ENCODE measurements at regions not wholly inside any gene's neighbourhood (a gene's known extent, or its start where the extent isn't known, plus 50 kb on each side); places are given as distances from the start of the nearest gene placed in this dataset.

GRCh38 chr15:91609966-91610365 is 243.5 kb upstream of the SLCO3A1 start:
- no peak for DNase-seq (ENCODE audit: low spot score)
- Histone ChIP-seq H3K9ac (no peak overlapping the region), H3K27me3 (no peaks in the 10 kb centered on the region), H2AFZ (replicated peaks) (peak overlapping the region; percentile 43), H3K4me2 (no peak overlapping the region), H4K20me1 (ENCODE audit: low read depth) (no peaks in the 10 kb centered on the region), H3K79me2 (ENCODE audit: low read depth) (no peaks in the 10 kb centered on the region), H3F3A (ENCODE audit: low read depth) (no peaks in the 10 kb centered on the region), H3K4me3 (no peak overlapping the region), H3K4me1 (peaks cover 8% of the 10 kb centered on the region), H3K36me3 (no peaks in the 10 kb centered on the region), H3K27ac (no peak overlapping the region), H3K9me3 (ENCODE audit: low read depth) (no peaks in the 10 kb centered on the region)
- no peak overlapping the region for H3K4me3 Mint-ChIP-seq
- H3K9me3 Mint-ChIP-seq = no peaks in the 10 kb centered on the region
- no peaks in the 10 kb centered on the region for H3K36me3 Mint-ChIP-seq
- H3K27ac Mint-ChIP-seq = no peak overlapping the region
- H3K4me1 Mint-ChIP-seq = peaks cover 12% of the 10 kb centered on the region
- TF ChIP-seq, protein P1, sequence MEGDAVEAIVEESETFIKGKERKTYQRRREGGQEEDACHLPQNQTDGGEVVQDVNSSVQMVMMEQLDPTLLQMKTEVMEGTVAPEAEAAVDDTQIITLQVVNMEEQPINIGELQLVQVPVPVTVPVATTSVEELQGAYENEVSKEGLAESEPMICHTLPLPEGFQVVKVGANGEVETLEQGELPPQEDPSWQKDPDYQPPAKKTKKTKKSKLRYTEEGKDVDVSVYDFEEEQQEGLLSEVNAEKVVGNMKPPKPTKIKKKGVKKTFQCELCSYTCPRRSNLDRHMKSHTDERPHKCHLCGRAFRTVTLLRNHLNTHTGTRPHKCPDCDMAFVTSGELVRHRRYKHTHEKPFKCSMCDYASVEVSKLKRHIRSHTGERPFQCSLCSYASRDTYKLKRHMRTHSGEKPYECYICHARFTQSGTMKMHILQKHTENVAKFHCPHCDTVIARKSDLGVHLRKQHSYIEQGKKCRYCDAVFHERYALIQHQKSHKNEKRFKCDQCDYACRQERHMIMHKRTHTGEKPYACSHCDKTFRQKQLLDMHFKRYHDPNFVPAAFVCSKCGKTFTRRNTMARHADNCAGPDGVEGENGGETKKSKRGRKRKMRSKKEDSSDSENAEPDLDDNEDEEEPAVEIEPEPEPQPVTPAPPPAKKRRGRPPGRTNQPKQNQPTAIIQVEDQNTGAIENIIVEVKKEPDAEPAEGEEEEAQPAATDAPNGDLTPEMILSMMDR (IDR thresholded peaks at IDR 0.05) = no peak
- TF ChIP-seq EZH2 (IDR thresholded peaks at IDR 0.05) (no peak), EZH2phosphoT487 (IDR thresholded peaks at IDR 0.05) (no peak)
- no peaks in the 10 kb centered on the region for H3K27me3 Mint-ChIP-seq (ENCODE audit: insufficient read depth, low read depth)

DNA sequence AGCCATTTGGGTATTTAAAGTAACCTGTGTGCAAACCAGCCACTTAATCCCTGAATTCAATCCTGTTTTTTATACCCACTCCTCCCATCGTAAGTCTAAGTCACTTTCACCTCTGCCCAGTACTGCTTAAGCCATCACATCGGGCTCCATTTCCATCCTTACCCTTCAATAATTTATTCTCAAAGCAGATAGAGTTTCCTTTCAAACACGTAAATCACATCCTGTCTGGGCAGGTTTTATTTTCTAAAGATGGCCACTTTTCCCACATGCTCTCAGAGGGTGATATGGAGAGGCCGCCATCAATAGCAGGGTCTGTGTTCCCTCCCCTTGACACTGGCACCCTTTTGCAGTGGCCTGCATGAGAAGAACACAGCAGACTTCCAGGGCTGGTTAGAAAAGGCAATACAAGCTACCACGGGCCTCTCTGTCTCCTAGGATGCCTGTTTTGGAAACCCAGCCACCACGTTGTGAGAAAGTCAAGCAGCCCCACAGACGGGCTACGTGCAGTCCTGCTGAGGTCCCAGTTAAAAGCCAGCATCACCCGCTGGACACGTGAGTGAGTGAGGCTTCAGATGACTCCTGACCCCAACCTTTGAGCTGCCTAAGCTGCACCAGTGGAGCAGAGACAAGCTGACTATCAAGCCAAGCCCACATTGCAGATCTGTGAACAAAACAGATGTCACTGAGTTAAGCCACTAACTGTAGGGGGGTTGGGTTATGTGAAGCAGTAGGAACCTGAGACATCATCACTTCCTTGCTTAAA is 241.8 kb upstream of the SLCO3A1 start:
- Histone ChIP-seq H3K4me3 (no peak overlapping the region), H3K4me1 (peaks cover 14% of the 10 kb centered on the region), H3K4me2 (no peak overlapping the region), H3K79me2 (ENCODE audit: low read depth) (no peaks in the 10 kb centered on the region), H3K9ac (no peak overlapping the region), H3K27me3 (no peaks in the 10 kb centered on the region), H3F3A (ENCODE audit: low read depth) (no peaks in the 10 kb centered on the region), H3K9me3 (ENCODE audit: low read depth) (no peaks in the 10 kb centered on the region), H4K20me1 (ENCODE audit: low read depth) (no peaks in the 10 kb centered on the region), H2AFZ (replicated peaks) (no peak overlapping the region), H3K27ac (no peak overlapping the region), H3K36me3 (no peaks in the 10 kb centered on the region)
- Mint-ChIP-seq H3K27ac (peak overlapping the region; percentile 30), H3K4me1 (peaks cover 12% of the 10 kb centered on the region), H3K27me3 (ENCODE audit: insufficient read depth, low read depth) (peaks cover 4% of the 10 kb centered on the region), H3K9me3 (peaks cover 3% of the 10 kb centered on the region), H3K4me3 (no peak overlapping the region), H3K36me3 (no peaks in the 10 kb centered on the region)
- no peak for DNase-seq (ENCODE audit: low spot score)
- TF ChIP-seq EZH2phosphoT487 (IDR thresholded peaks at IDR 0.05) (no peak), EZH2 (IDR thresholded peaks at IDR 0.05) (no peak)
- TF ChIP-seq, protein P1 (IDR thresholded peaks at IDR 0.05) = no peak

DNA sequence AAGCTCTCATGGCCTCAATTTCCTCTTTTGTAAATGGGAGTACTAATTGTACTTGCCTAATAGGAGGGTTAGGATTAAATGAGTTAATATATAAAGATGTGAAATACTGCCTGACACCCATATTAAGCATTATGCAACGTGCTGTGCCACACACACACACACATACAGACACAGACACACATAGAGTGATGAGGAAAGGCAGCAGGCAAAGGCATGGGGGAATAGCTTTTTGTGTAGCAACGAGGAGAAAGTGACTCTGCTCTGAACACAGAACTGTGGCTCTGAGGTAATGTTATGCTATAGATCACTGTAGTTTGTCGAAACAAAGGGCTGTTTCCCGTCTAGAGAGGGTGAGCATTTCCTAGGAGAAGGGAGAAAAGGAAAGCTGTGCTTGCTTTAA is 233.3 kb upstream of the SLCO3A1 start:
- Histone ChIP-seq H2AFZ (replicated peaks) (peak overlapping the region; percentile 69), H3K27me3 (no peaks in the 10 kb centered on the region), H3K9ac (no peak overlapping the region), H3K4me2 (no peak overlapping the region), H3K79me2 (ENCODE audit: low read depth) (no peaks in the 10 kb centered on the region), H3K4me3 (no peak overlapping the region), H3F3A (ENCODE audit: low read depth) (peaks cover 16% of the 10 kb centered on the region), H3K4me1 (peaks cover 46% of the 10 kb centered on the region), H3K27ac (no peak overlapping the region), H3K9me3 (ENCODE audit: low read depth) (no peaks in the 10 kb centered on the region), H3K36me3 (no peaks in the 10 kb centered on the region), H4K20me1 (ENCODE audit: low read depth) (no peaks in the 10 kb centered on the region)
- H3K27ac Mint-ChIP-seq = peak overlapping the region; percentile 96
- no peak overlapping the region for H3K4me3 Mint-ChIP-seq
- no peak for DNase-seq (ENCODE audit: low spot score)
- H3K27me3 Mint-ChIP-seq (ENCODE audit: insufficient read depth, low read depth) = peaks cover 7% of the 10 kb centered on the region
- peaks cover 57% of the 10 kb centered on the region for H3K4me1 Mint-ChIP-seq
- TF ChIP-seq, protein P1 (IDR thresholded peaks at IDR 0.05) = no peak
- TF ChIP-seq EZH2phosphoT487 (IDR thresholded peaks at IDR 0.05) (no peak), EZH2 (IDR thresholded peaks at IDR 0.05) (no peak)
- H3K36me3 Mint-ChIP-seq = no peaks in the 10 kb centered on the region
- H3K9me3 Mint-ChIP-seq = peaks cover 14% of the 10 kb centered on the region

Measured in neural progenitor cell (in vitro differentiated cells).